HCT116 (cell line): ENCODE measurements at regions not wholly inside any gene's neighbourhood (a gene's known extent, or its start where the extent isn't known, plus 50 kb on each side); places are given as distances from the start of the nearest gene placed in this dataset.

Experiments used
- CBX3 ChIP-seq: IDR thresholded peaks from 2 replicates; pipeline ENCODE4 v1.6.1; 2012; ENCODE audit warnings: low read depth
- EZH2phosphoT487 ChIP-seq: fragments of 200-600 bp; IDR thresholded peaks from 2 replicates; pipeline ENCODE4 v1.6.1; 2018; ENCODE audit warnings: antibody characterized with exemption, borderline replicate concordance
- FOSL1 ChIP-seq: IDR thresholded peaks from 2 replicates; pipeline ENCODE4 v1.6.1; 2012; ENCODE audit warnings: low read depth
- JUND ChIP-seq: IDR thresholded peaks from 2 replicates; pipeline ENCODE4 v1.6.1; 2012
- MAX ChIP-seq: IDR thresholded peaks from 2 replicates; pipeline ENCODE4 v1.6.1; 2012
- POLR2A ChIP-seq: IDR thresholded peaks from 2 replicates; pipeline ENCODE4 v1.7.0; 2011; ENCODE audit warnings: borderline replicate concordance; ENCODE audit not compliant: insufficient read depth, insufficient read length; ENCODE audit errors: extremely low read depth
- POLR2AphosphoS5 ChIP-seq: IDR thresholded peaks from 2 replicates; pipeline ENCODE4 v1.6.1; 2011; ENCODE audit warnings: mild to moderate bottlenecking, low read depth, low read length, moderate library complexity
- RAD21 ChIP-seq: IDR thresholded peaks from 2 replicates; pipeline ENCODE4 v1.6.1; 2012; ENCODE audit warnings: low read depth, mild to moderate bottlenecking
- SIN3A ChIP-seq: IDR thresholded peaks from 2 replicates; pipeline ENCODE4 v1.6.1; 2012; ENCODE audit warnings: low read depth
- SP1 ChIP-seq: IDR thresholded peaks from 2 replicates; pipeline ENCODE4 v1.6.1; 2012; ENCODE audit warnings: low read depth
- YY1 ChIP-seq: IDR thresholded peaks from 2 replicates; pipeline ENCODE4 v1.6.1; 2011; ENCODE audit warnings: low read length, low read depth, moderate library complexity, mild to moderate bottlenecking; ENCODE audit not compliant: insufficient replicate concordance; ENCODE audit errors: extremely low read depth
- ZFX ChIP-seq: fragments of 450-650 bp; IDR thresholded peaks from 2 replicates; pipeline ENCODE4 v1.6.1; 2017
- TF ChIP-seq, protein P1 (sequence below), 3 experiments: fragments of 200-600 bp in 1 of 3; sonication (generic) in 1 of 3; IDR thresholded peaks in 2 of 3; conservative IDR thresholded peaks in 1 of 3; 2 replicates each; pipeline ENCODE4 v1.5.1; 2012 to 2017; ENCODE audit warnings: low read depth in 2 of 3, low read length in 2 of 3, antibody characterized with exemption in 1 of 3, borderline replicate concordance in 1 of 3, control low read depth in 1 of 3, mild to moderate bottlenecking in 1 of 3, mixed read lengths in 1 of 3, mixed run types in 1 of 3, moderate library complexity in 1 of 3; ENCODE audit not compliant: insufficient read depth in 1 of 3
- TF ChIP-seq, protein P2 (sequence below): IDR thresholded peaks from 2 replicates; pipeline ENCODE4 v1.6.1; 2012; ENCODE audit warnings: low read depth

- TF ChIP-seq, protein P1, sequence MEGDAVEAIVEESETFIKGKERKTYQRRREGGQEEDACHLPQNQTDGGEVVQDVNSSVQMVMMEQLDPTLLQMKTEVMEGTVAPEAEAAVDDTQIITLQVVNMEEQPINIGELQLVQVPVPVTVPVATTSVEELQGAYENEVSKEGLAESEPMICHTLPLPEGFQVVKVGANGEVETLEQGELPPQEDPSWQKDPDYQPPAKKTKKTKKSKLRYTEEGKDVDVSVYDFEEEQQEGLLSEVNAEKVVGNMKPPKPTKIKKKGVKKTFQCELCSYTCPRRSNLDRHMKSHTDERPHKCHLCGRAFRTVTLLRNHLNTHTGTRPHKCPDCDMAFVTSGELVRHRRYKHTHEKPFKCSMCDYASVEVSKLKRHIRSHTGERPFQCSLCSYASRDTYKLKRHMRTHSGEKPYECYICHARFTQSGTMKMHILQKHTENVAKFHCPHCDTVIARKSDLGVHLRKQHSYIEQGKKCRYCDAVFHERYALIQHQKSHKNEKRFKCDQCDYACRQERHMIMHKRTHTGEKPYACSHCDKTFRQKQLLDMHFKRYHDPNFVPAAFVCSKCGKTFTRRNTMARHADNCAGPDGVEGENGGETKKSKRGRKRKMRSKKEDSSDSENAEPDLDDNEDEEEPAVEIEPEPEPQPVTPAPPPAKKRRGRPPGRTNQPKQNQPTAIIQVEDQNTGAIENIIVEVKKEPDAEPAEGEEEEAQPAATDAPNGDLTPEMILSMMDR (IDR thresholded peaks at IDR 0.05 in 2 of 3, conservative IDR thresholded peaks at IDR 0.05 in 1 of 3; ENCODE audit: borderline replicate concordance in 1 of 3, insufficient read depth in 1 of 3, low read depth in 2 of 3, low read length in 2 of 3): no peak
- TF ChIP-seq POLR2AphosphoS5 (no peak), FOSL1 (no peak), SP1 (no peak), YY1 (no peak), MAX (no peak), EZH2phosphoT487 (no peak), JUND (no peak), POLR2A (no peak), CBX3 (no peak), ZFX (no peak), SIN3A (no peak), RAD21 (no peak)
- TF ChIP-seq, protein P2, sequence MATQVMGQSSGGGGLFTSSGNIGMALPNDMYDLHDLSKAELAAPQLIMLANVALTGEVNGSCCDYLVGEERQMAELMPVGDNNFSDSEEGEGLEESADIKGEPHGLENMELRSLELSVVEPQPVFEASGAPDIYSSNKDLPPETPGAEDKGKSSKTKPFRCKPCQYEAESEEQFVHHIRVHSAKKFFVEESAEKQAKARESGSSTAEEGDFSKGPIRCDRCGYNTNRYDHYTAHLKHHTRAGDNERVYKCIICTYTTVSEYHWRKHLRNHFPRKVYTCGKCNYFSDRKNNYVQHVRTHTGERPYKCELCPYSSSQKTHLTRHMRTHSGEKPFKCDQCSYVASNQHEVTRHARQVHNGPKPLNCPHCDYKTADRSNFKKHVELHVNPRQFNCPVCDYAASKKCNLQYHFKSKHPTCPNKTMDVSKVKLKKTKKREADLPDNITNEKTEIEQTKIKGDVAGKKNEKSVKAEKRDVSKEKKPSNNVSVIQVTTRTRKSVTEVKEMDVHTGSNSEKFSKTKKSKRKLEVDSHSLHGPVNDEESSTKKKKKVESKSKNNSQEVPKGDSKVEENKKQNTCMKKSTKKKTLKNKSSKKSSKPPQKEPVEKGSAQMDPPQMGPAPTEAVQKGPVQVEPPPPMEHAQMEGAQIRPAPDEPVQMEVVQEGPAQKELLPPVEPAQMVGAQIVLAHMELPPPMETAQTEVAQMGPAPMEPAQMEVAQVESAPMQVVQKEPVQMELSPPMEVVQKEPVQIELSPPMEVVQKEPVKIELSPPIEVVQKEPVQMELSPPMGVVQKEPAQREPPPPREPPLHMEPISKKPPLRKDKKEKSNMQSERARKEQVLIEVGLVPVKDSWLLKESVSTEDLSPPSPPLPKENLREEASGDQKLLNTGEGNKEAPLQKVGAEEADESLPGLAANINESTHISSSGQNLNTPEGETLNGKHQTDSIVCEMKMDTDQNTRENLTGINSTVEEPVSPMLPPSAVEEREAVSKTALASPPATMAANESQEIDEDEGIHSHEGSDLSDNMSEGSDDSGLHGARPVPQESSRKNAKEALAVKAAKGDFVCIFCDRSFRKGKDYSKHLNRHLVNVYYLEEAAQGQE: no peak
Measured at GRCh38 chr1:98084188-98084587, 163.4 kb upstream of the DPYD start.
